ENCODE measurements at regions not wholly inside any gene's neighbourhood (a gene's known extent, or its start where the extent isn't known, plus 50 kb on each side); places are given as distances from the start of the nearest gene placed in this dataset.

DNA sequence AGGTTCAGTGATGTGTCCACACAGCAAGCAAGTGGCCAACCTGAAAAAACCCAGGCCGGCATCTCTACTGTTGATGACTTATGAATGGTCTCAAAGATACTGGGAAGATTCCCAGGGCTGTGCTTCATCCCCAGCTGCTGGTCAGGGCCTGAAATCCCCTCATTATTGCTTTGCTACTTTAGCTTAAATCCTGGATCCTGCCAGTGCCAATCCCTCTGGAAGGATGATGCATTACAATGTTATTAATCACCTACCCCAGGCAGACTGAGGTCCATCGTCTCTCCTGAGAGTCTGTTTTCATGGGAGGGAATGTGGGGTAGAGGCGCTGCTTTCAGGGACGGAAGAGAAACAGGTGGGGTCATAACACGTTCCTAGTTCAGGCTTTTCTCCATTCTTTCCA, 371.6 kb downstream of the RPS24 start:
- TF ChIP-seq, protein P1, sequence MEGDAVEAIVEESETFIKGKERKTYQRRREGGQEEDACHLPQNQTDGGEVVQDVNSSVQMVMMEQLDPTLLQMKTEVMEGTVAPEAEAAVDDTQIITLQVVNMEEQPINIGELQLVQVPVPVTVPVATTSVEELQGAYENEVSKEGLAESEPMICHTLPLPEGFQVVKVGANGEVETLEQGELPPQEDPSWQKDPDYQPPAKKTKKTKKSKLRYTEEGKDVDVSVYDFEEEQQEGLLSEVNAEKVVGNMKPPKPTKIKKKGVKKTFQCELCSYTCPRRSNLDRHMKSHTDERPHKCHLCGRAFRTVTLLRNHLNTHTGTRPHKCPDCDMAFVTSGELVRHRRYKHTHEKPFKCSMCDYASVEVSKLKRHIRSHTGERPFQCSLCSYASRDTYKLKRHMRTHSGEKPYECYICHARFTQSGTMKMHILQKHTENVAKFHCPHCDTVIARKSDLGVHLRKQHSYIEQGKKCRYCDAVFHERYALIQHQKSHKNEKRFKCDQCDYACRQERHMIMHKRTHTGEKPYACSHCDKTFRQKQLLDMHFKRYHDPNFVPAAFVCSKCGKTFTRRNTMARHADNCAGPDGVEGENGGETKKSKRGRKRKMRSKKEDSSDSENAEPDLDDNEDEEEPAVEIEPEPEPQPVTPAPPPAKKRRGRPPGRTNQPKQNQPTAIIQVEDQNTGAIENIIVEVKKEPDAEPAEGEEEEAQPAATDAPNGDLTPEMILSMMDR (IDR thresholded peaks at IDR 0.05; ENCODE audit: unreplicated experiment), result no peak
- no TSS peak for BruUV-seq (replicated peaks)
- CTCF ChIA-PET, result no interaction called here
- DNase-seq, result no peak
- H3K4me3 Mint-ChIP-seq (ENCODE audit: low read depth, unreplicated experiment), result no peak overlapping the region
- peaks cover 94% of the 10 kb centered on the region for H3K27me3 Mint-ChIP-seq (ENCODE audit: unreplicated experiment)
- peaks cover 7% of the 10 kb centered on the region for H3K4me1 Mint-ChIP-seq (ENCODE audit: low read depth, unreplicated experiment)
- H3K36me3 Mint-ChIP-seq (ENCODE audit: insufficient read depth, unreplicated experiment), result peaks cover 7% of the 10 kb centered on the region
- intact Hi-C loops (cut with micrococcal nuclease; ENCODE audit: unreplicated experiment), result loop anchor here (10.0 kb wide), 1 partner anchor 360 kb away; no protein-coding TSS in a partner anchor
- H3K9me3 Mint-ChIP-seq (ENCODE audit: low read depth, unreplicated experiment), result no peaks in the 10 kb centered on the region
- H3K27ac Mint-ChIP-seq (ENCODE audit: unreplicated experiment), result no peak overlapping the region

DNA sequence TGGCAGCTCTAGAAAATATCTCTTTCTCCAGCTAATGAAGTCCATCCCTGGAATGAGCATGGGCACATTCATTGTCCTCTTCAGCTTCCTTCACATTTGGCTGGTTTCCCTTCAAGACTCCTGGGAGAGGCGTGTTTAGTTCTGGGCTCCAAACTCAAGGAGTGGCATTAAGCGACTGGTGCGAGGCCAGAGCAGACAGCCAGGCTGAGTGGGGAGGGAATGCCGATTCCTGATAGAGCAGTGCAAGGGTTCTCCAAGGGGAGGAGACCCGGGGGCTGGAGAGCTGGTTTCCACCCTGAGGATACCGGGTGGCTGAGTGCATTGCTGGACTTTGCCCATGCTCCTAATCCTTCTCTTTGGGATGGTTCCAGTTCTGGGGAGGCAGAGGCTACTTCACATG, 372.1 kb downstream of the RPS24 start:
- H3K9me3 Mint-ChIP-seq (ENCODE audit: low read depth, unreplicated experiment), result no peaks in the 10 kb centered on the region
- TF ChIP-seq, protein P1 (IDR thresholded peaks at IDR 0.05; ENCODE audit: unreplicated experiment), result no peak
- H3K4me1 Mint-ChIP-seq (ENCODE audit: low read depth, unreplicated experiment), result peaks cover 7% of the 10 kb centered on the region
- intact Hi-C loops (cut with micrococcal nuclease; ENCODE audit: unreplicated experiment), result loop anchor here (10.0 kb wide), 1 partner anchor 361 kb away; no protein-coding TSS in a partner anchor
- H3K27me3 Mint-ChIP-seq (ENCODE audit: unreplicated experiment), result peaks cover 94% of the 10 kb centered on the region
- H3K4me3 Mint-ChIP-seq (ENCODE audit: low read depth, unreplicated experiment), result no peak overlapping the region
- H3K36me3 Mint-ChIP-seq (ENCODE audit: insufficient read depth, unreplicated experiment), result peaks cover 7% of the 10 kb centered on the region
- DNase-seq, result no peak
- H3K27ac Mint-ChIP-seq (ENCODE audit: unreplicated experiment), result no peak overlapping the region
- BruUV-seq (replicated peaks), result no TSS peak
- CTCF ChIA-PET, result no interaction called here

DNA sequence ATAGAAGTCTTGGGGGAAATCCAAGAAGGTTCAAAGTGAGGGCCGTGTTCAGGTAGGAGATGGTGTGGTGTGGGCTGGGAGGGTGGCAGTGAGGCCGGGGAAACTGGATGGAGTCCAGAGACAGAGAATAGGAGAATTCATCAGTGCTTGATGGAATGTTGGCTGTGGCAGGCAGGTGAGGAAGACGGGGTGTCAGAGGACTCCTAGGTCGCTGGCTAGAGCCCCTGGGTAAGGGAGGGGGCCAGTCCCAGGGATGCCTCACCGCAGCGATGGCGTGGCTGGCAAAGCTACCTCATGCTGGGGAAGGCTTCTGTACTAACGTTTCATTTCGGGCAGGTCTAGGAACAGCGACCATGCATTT, 373.0 kb downstream of the RPS24 start:
- DNase-seq, result no peak
- intact Hi-C loops (cut with micrococcal nuclease; ENCODE audit: unreplicated experiment), result loop anchor here (10.0 kb wide), 1 partner anchor 362 kb away; no protein-coding TSS in a partner anchor
- Mint-ChIP-seq H3K36me3 (ENCODE audit: insufficient read depth, unreplicated experiment) (peaks cover 7% of the 10 kb centered on the region), H3K4me1 (ENCODE audit: low read depth, unreplicated experiment) (peaks cover 7% of the 10 kb centered on the region), H3K27ac (ENCODE audit: unreplicated experiment) (peak overlapping the region; percentile 59), H3K9me3 (ENCODE audit: low read depth, unreplicated experiment) (no peaks in the 10 kb centered on the region), H3K4me3 (ENCODE audit: low read depth, unreplicated experiment) (peak overlapping the region; percentile 62), H3K27me3 (ENCODE audit: unreplicated experiment) (peaks cover 94% of the 10 kb centered on the region)
- CTCF ChIA-PET, result interaction anchor here (0.7 kb wide), 1 partner anchor 25 kb away, joined by 3 read pairs; no protein-coding TSS in a partner anchor
- no TSS peak for BruUV-seq (replicated peaks)
- TF ChIP-seq, protein P1 (IDR thresholded peaks at IDR 0.05; ENCODE audit: unreplicated experiment), result no peak

DNA sequence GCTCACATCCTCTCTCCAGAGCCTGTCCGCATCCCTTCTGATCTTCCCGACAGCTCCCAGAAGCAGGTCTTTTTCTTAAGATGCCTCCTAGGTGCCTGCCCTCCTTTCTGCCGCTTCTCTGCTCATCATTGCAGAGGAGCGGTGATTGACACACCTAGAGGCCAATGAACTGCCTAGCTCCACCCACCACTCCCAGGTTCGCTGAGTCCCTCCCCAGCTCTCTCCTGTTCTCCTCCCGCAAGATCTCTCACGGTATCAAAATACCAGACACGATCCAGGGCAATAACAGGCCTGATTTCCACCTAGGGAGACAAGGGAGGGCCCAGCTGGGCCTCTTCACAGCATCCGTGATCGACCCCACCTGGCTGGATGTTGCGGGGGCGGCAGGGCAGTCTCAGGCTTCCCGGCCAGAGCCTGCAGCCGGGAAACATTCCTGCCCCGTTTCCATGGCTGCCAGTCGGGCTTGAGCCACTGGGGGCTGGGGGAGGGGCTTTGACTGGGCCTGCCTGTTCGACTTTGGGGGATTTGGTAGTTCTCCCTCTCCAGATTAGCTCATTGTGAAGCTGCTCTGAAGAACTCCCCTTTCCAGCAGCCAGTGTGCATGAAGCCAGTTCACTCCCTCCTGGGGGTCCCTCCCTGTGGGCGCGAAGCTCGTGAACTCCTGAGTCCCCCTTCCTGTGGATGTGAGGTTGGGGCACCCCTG, 373.5 kb downstream of the RPS24 start:
- DNase-seq, result peak; percentile 91
- TF ChIP-seq, protein P1 (IDR thresholded peaks at IDR 0.05; ENCODE audit: unreplicated experiment), result no peak
- H3K27me3 Mint-ChIP-seq (ENCODE audit: unreplicated experiment), result peaks cover 94% of the 10 kb centered on the region
- no peaks in the 10 kb centered on the region for H3K9me3 Mint-ChIP-seq (ENCODE audit: low read depth, unreplicated experiment)
- peaks cover 7% of the 10 kb centered on the region for H3K36me3 Mint-ChIP-seq (ENCODE audit: insufficient read depth, unreplicated experiment)
- H3K4me3 Mint-ChIP-seq (ENCODE audit: low read depth, unreplicated experiment), result peak overlapping the region; percentile 62
- CTCF ChIA-PET, result interaction anchor here (0.7 kb wide), 1 partner anchor 24 kb away, joined by 3 read pairs; no protein-coding TSS in a partner anchor
- peaks cover 7% of the 10 kb centered on the region for H3K4me1 Mint-ChIP-seq (ENCODE audit: low read depth, unreplicated experiment)
- BruUV-seq (replicated peaks), result no TSS peak
- H3K27ac Mint-ChIP-seq (ENCODE audit: unreplicated experiment), result peak overlapping the region; percentile 59
- intact Hi-C loops (cut with micrococcal nuclease; ENCODE audit: unreplicated experiment), result loop anchor here (10.0 kb wide), 1 partner anchor 362 kb away; no protein-coding TSS in a partner anchor
